ENCODE measurements at regions not wholly inside any gene's neighbourhood (a gene's known extent, or its start where the extent isn't known, plus 50 kb on each side); places are given as distances from the start of the nearest gene placed in this dataset.
A peak's percentile ranks its signal among the peaks of the same experiment; 100 is the strongest.
"Not testable (repeated sequence)": the region's sequence is repeated elsewhere in the genome, so short reads cannot be mapped to it uniquely, and the experiment has no call there.

- DNase-seq (ENCODE audit: low read depth, low spot score) = peak; percentile 65
- in situ Hi-C loops (cut with HindIII; ENCODE audit: low pct_unique_long_range_greater_than_20kb, low sequenced_read_pairs) = not testable (repeated sequence)
Measured at GRCh38 chr22:10934704-10935103, 4593.3 kb upstream of the OR11H1 start.

- DNase-seq (ENCODE audit: low read depth, low spot score) = peak; percentile 74
- in situ Hi-C loops (cut with HindIII; ENCODE audit: low pct_unique_long_range_greater_than_20kb, low sequenced_read_pairs) = no loop called here
Measured at GRCh38 chr22:10961043-10961860, 4566.7 kb upstream of the OR11H1 start.

GRCh38 chr22:10961861-10962255 is 4566.1 kb upstream of the OR11H1 start:
- in situ Hi-C loops (cut with HindIII; ENCODE audit: low pct_unique_long_range_greater_than_20kb, low sequenced_read_pairs); DNase-seq (ENCODE audit: low read depth, low spot score): not testable (repeated sequence)
